Ishikawa (cell line): ENCODE measurements at regions not wholly inside any gene's neighbourhood (a gene's known extent, or its start where the extent isn't known, plus 50 kb on each side); places are given as distances from the start of the nearest gene placed in this dataset.

Experiments
- CEBPB ChIP-seq: IDR thresholded peaks from 2 replicates; pipeline ENCODE4 v1.6.1; 2012
- CREB1 ChIP-seq: IDR thresholded peaks from 2 replicates; pipeline ENCODE4 v1.6.1; 2012; ENCODE audit warnings: low read depth
- EGR1 ChIP-seq: IDR thresholded peaks from 2 replicates; pipeline ENCODE4 v1.6.1; 2012
- EP300 ChIP-seq: IDR thresholded peaks from 2 replicates; pipeline ENCODE4 v1.6.1; 2012; ENCODE audit warnings: borderline replicate concordance
- FOXM1 ChIP-seq: IDR thresholded peaks from 2 replicates; pipeline ENCODE4 v1.6.1; 2012; ENCODE audit warnings: low read depth, borderline replicate concordance
- NFIC ChIP-seq: IDR thresholded peaks from 2 replicates; pipeline ENCODE4 v1.6.1; 2012
- RAD21 ChIP-seq: IDR thresholded peaks from 2 replicates; pipeline ENCODE4 v1.6.1; 2012; ENCODE audit warnings: low read depth
- TAF1 ChIP-seq: IDR thresholded peaks from 2 replicates; pipeline ENCODE4 v1.6.1; 2012; ENCODE audit warnings: low read depth, mild to moderate bottlenecking
- TCF12 ChIP-seq: IDR thresholded peaks from 2 replicates; pipeline ENCODE4 v1.6.1; 2012; ENCODE audit warnings: low read depth
- TEAD4 ChIP-seq: IDR thresholded peaks from 2 replicates; pipeline ENCODE4 v1.6.1; 2012
- YY1 ChIP-seq: IDR thresholded peaks from 2 replicates; pipeline ENCODE4 v1.6.1; 2012; ENCODE audit warnings: low read depth
- ZBTB7A ChIP-seq: IDR thresholded peaks from 2 replicates; pipeline ENCODE4 v1.6.1; 2012; ENCODE audit warnings: low read depth
- TF ChIP-seq, protein P1 (sequence below): IDR thresholded peaks from 2 replicates; pipeline ENCODE4 v1.6.1; 2012
- TF ChIP-seq, protein P2 (sequence below): IDR thresholded peaks from 2 replicates; pipeline ENCODE4 v1.6.1; 2012; ENCODE audit warnings: low read depth, mild to moderate bottlenecking
- TF ChIP-seq, protein P3 (sequence below): IDR thresholded peaks from 2 replicates; pipeline ENCODE4 v1.6.1; 2012

DNA sequence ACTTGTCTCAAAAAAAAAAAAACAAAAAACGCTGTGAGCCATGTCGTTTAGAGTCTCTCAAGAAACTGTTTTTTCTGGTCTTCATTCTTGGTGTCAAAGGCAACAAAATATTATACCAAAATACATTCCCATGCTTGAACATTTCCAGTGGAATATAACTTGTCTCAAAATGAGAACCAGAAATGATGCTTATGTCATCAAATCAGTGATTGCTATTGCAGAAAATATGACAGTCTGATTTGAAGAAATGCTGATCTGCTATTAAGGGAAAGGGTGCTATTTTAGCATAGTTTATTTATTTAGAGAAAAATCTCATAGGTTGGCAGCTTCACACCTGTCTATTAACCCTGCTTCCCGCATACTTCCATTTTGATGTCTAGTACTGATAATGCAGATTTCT, 82.4 kb upstream of the ACSL3 start:
- TF ChIP-seq RAD21 (no peak), YY1 (no peak), CEBPB (no peak)

DNA sequence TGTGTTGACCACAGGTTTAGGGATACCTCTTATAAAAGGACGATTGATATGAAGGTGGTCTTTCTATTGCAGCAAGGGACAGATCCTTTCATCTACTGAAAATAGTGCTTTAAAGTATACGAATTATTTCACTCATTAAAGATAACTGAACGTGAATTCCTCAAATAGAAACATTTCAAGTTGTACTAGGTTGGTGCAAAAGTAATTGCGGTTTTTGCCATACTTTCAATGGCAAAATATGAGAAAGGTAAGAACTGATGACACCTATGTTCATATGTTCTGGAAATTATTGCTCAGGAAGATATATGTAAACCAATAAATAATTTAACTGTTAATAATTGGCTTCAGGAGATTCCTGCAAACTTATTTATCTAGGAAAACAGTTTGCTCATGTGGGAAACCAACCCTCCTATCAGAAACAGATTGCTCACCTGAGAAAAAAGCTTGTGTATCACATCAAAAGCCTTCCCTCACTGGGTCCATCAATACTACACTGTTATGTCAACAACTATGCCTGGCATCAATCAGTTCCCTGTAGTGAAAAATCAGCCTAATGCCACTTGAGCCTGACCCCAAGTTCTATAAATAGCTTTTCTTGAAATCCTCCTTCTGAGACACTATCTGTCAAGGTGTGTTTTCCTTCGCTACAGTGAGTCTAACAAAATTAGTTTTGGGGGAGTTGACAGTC, 81.5 kb upstream of the ACSL3 start:
- TF ChIP-seq CREB1, result no peak

DNA sequence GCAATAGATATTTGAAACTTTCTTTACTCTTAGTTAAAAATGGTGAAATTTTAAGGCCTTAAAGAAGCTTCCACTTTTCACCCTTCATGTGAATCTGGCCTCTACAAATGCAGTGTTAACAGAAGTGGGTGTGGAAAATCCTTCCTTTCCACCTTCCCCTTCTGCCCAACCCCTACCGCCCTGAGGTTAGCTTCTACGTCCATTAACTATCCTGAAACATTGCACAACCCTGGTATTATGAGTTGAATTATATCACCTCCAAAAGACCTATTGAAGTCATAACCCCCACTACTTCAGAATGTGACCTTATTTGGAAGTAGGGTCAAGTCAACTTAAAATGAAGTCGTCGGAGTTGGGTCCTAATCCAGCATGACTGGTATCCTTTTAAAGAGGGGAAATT, 80.8 kb upstream of the ACSL3 start:
- TF ChIP-seq TEAD4, result no peak
- TF ChIP-seq YY1, result no peak
- TF ChIP-seq RAD21, result no peak
- TF ChIP-seq NFIC, result no peak
- TF ChIP-seq FOXM1, result no peak

DNA sequence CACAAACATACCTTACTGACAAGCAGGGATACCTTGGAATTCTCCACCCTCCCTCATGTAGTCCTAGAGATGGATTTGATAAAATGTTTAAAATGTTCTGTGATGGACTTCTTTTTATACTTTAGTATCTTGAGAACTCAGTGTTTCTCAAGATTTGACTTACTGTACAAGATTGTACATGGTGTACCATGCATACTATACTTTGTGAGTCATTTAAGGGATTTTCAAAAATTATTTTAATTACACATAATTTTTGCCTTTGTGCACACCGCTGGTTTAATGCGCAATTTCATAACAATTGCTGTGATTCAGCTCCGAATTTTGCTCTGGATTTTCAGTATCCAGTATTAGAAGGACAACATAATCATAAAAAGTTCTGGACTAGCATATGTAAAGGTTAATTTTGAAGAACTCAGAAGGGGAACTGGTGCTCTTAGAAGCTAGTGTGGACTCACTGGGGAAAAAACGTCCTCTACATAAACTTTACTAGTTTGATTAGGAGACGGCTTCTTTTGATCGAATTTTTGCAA, 78.6 kb upstream of the ACSL3 start:
- no peak for TF ChIP-seq YY1
- no peak for TF ChIP-seq FOXM1
- TF ChIP-seq, protein P1, sequence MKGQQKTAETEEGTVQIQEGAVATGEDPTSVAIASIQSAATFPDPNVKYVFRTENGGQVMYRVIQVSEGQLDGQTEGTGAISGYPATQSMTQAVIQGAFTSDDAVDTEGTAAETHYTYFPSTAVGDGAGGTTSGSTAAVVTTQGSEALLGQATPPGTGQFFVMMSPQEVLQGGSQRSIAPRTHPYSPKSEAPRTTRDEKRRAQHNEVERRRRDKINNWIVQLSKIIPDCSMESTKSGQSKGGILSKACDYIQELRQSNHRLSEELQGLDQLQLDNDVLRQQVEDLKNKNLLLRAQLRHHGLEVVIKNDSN, result no peak
- no peak for TF ChIP-seq TEAD4
- no peak for TF ChIP-seq CREB1
- no peak for TF ChIP-seq EP300
- TF ChIP-seq, protein P2, sequence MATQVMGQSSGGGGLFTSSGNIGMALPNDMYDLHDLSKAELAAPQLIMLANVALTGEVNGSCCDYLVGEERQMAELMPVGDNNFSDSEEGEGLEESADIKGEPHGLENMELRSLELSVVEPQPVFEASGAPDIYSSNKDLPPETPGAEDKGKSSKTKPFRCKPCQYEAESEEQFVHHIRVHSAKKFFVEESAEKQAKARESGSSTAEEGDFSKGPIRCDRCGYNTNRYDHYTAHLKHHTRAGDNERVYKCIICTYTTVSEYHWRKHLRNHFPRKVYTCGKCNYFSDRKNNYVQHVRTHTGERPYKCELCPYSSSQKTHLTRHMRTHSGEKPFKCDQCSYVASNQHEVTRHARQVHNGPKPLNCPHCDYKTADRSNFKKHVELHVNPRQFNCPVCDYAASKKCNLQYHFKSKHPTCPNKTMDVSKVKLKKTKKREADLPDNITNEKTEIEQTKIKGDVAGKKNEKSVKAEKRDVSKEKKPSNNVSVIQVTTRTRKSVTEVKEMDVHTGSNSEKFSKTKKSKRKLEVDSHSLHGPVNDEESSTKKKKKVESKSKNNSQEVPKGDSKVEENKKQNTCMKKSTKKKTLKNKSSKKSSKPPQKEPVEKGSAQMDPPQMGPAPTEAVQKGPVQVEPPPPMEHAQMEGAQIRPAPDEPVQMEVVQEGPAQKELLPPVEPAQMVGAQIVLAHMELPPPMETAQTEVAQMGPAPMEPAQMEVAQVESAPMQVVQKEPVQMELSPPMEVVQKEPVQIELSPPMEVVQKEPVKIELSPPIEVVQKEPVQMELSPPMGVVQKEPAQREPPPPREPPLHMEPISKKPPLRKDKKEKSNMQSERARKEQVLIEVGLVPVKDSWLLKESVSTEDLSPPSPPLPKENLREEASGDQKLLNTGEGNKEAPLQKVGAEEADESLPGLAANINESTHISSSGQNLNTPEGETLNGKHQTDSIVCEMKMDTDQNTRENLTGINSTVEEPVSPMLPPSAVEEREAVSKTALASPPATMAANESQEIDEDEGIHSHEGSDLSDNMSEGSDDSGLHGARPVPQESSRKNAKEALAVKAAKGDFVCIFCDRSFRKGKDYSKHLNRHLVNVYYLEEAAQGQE, result no peak
- no peak for TF ChIP-seq ZBTB7A
- no peak for TF ChIP-seq RAD21

DNA sequence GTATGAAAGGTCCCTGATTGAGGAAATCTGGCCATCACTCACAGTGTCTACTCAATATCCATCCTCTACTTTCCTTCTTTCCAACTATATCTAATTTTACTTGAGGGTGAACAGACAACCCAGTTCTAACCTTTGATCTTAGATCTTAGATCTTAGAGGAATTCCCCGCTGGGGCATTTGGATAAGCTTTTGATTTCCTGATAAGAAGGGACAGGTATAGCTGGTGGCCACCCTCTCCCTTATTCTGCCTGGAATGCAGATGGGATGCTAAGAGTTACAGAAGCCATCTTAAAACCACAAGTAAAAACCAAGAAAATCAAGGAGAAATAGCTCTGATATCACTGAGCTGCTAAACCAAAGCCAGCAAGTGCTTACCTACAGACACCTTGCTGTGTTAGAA, 77.2 kb upstream of the ACSL3 start:
- TF ChIP-seq RAD21 (no peak), TAF1 (no peak), CEBPB (no peak)
- TF ChIP-seq, protein P3, sequence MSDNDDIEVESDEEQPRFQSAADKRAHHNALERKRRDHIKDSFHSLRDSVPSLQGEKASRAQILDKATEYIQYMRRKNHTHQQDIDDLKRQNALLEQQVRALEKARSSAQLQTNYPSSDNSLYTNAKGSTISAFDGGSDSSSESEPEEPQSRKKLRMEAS, result no peak

DNA sequence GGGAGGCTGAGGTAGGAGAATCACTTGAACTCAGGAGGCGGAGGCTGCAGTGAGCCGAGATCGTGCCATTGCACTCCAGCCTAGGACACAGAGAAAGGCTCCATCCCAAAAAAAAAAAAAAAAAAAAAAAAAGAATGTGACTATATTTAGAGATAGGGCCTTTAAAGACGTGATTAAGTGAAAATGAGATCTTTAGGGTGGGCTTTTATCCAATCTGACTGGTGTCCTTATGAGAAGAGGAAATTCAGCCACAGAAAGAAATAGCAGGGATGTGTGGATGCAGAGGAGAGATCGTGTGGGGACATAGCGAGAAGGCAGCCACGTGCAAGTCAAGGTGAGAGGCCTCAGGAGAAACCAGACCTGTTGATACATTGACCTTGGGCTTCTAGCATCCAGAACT, 69.9 kb upstream of the ACSL3 start:
- TF ChIP-seq ZBTB7A, result no peak
- no peak for TF ChIP-seq NFIC
- TF ChIP-seq TAF1, result no peak
- no peak for TF ChIP-seq EP300
- no peak for TF ChIP-seq CEBPB
- no peak for TF ChIP-seq EGR1
- TF ChIP-seq YY1, result no peak
- TF ChIP-seq CREB1, result no peak
- TF ChIP-seq, protein P2, result no peak
- no peak for TF ChIP-seq TCF12
- TF ChIP-seq, protein P1, result no peak
- no peak for TF ChIP-seq TEAD4
- no peak for TF ChIP-seq FOXM1
- TF ChIP-seq, protein P3, result no peak
- no peak for TF ChIP-seq RAD21

DNA sequence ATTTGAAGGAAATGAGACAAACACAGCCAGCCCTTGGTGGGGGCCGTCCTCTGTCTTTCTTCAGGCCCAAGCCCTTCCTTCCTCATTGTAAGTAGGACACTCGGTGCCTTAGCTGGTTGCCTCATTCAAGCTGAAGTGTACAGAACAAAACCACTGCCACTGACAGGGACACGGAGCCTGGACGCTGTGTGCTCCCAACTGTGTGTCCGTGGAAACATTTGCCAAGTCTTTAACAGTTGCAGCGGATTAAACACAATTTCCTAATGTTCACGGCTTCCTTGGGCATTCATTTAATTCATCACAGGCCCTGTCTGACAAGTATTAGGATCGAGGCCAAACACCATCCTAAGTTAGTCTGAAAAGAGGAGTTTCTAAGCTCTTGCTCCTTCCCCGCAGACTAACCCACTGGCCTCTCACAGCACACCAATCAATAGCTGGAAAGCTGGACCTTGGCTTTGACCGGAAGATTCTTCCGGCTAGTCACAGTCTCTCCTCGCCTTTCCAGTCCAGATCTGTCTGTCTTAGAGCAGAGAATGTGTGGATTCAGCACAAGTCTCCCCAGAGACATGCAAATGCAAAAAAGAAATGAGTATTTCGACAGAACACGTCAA, 68.7 kb upstream of the ACSL3 start:
- TF ChIP-seq CEBPB, result no peak
- no peak for TF ChIP-seq TEAD4
- TF ChIP-seq, protein P2, result no peak
- TF ChIP-seq RAD21, result no peak
- no peak for TF ChIP-seq FOXM1
- no peak for TF ChIP-seq YY1
- no peak for TF ChIP-seq TAF1
- TF ChIP-seq, protein P3, result no peak
- TF ChIP-seq EP300, result no peak
- TF ChIP-seq CREB1, result no peak
- no peak for TF ChIP-seq NFIC
- TF ChIP-seq, protein P1, result no peak
- TF ChIP-seq EGR1, result no peak
- TF ChIP-seq ZBTB7A, result no peak
- TF ChIP-seq TCF12, result no peak
